Smooth muscle cell (in vitro differentiated cells): ENCODE measurements at regions not wholly inside any gene's neighbourhood (a gene's known extent, or its start where the extent isn't known, plus 50 kb on each side); places are given as distances from the start of the nearest gene placed in this dataset.
A peak's percentile ranks its signal among the peaks of the same experiment; 100 is the strongest.

Experiments
- DNase-seq: peaks from one replicate; lab custom pipeline; 2025; ENCODE audit not compliant: unreplicated experiment; lab: John Stamatoyannopoulos, UW
- H2AFZ ChIP-seq: fragments of 200-600 bp; sonication (generic); 2 replicates; pipeline ENCODE4 v1.6.0; 2016; ENCODE audit warnings: antibody characterized with exemption, low read depth, mild to moderate bottlenecking
- H3F3A ChIP-seq: fragments of 200-600 bp; sonication (generic); 2 replicates; pipeline ENCODE4 v1.6.0; 2017; ENCODE audit warnings: antibody characterized with exemption, low read depth
- H3K27ac ChIP-seq: fragments of 200-600 bp; sonication (generic); 2 replicates; pipeline ENCODE4 v1.5.1; 2016; ENCODE audit warnings: low read depth, mild to moderate bottlenecking
- H3K27me3 ChIP-seq: fragments of 200-600 bp; sonication (generic); 2 replicates; pipeline ENCODE4 v1.6.1; 2016; ENCODE audit warnings: low read depth, mild to moderate bottlenecking
- H3K36me3 ChIP-seq: fragments of 200-600 bp; sonication (generic); 2 replicates; pipeline ENCODE4 v1.5.1; 2016; ENCODE audit warnings: low read depth
- H3K4me1 ChIP-seq: fragments of 200-600 bp; sonication (generic); 2 replicates; pipeline ENCODE4 v1.5.1; 2016; ENCODE audit warnings: low read depth
- H3K4me2 ChIP-seq: fragments of 200-600 bp; sonication (generic); 2 replicates; pipeline ENCODE4 v1.6.0; 2016; ENCODE audit warnings: mild to moderate bottlenecking
- H3K4me3 ChIP-seq: fragments of 200-600 bp; sonication (generic); 2 replicates; pipeline ENCODE4 v1.5.1; 2016; ENCODE audit warnings: mild to moderate bottlenecking
- H3K79me2 ChIP-seq: fragments of 200-600 bp; sonication (generic); 2 replicates; pipeline ENCODE4 v1.6.0; 2016; ENCODE audit warnings: low read depth, mild to moderate bottlenecking
- H3K9ac ChIP-seq: fragments of 200-600 bp; sonication (generic); 2 replicates; pipeline ENCODE4 v1.6.0; 2016; ENCODE audit warnings: low read depth
- H3K9me3 ChIP-seq: fragments of 200-600 bp; sonication (generic); replicated peaks from 2 replicates; pipeline ENCODE4 v1.5.1; 2016; ENCODE audit warnings: low read depth
- H4K20me1 ChIP-seq: fragments of 200-600 bp; sonication (generic); 2 replicates; pipeline ENCODE4 v1.6.0; 2016; ENCODE audit warnings: low read depth
- WGBS: methylation state at CpG from one replicate; pipeline ENCODE4 v1.1.7; 2016; ENCODE audit warnings: low lambda C conversion rate; 5-methylcytosine and 5-hydroxymethylcytosine counted together
- TF ChIP-seq, protein P1 (sequence below): fragments of 200-600 bp; sonication (generic); IDR thresholded peaks from 2 replicates; pipeline ENCODE4 v1.5.1; 2017; ENCODE audit warnings: borderline replicate concordance, mild to moderate bottlenecking, antibody characterized with exemption; ENCODE audit not compliant: insufficient read depth, poor library complexity, severe bottlenecking

DNA sequence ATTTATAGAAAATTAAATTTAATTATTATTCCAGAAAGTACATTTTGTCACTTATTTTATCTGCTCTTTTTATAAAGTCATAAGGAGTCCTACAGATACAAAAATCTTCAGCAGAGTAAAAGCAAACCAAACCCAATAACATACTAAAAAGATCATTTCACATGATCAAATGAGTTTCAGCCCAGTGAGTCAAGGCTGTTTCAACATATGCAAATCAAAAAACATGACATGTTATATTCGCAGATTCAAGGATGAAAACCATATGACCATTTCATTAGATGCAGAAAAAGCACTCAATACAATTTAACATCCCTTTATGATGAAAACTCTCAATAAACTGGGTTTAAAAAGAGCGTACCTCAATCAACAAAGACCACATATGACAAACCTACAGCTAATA lies 214.3 kb downstream of the FAT4 start:
- Histone ChIP-seq H3K27me3 (no peaks in the 10 kb centered on the region), H3K9me3 (peaks cover 4% of the 10 kb centered on the region), H3K4me1 (no peaks in the 10 kb centered on the region), H3K27ac (no peak overlapping the region), H4K20me1 (no peaks in the 10 kb centered on the region), H3K36me3 (no peaks in the 10 kb centered on the region), H3K79me2 (no peaks in the 10 kb centered on the region), H3K4me3 (no peak overlapping the region), H3K9ac (no peak overlapping the region), H2AFZ (peak overlapping the region; percentile 37), H3K4me2 (no peak overlapping the region), H3F3A (no peaks in the 10 kb centered on the region)
- TF ChIP-seq, protein P1, sequence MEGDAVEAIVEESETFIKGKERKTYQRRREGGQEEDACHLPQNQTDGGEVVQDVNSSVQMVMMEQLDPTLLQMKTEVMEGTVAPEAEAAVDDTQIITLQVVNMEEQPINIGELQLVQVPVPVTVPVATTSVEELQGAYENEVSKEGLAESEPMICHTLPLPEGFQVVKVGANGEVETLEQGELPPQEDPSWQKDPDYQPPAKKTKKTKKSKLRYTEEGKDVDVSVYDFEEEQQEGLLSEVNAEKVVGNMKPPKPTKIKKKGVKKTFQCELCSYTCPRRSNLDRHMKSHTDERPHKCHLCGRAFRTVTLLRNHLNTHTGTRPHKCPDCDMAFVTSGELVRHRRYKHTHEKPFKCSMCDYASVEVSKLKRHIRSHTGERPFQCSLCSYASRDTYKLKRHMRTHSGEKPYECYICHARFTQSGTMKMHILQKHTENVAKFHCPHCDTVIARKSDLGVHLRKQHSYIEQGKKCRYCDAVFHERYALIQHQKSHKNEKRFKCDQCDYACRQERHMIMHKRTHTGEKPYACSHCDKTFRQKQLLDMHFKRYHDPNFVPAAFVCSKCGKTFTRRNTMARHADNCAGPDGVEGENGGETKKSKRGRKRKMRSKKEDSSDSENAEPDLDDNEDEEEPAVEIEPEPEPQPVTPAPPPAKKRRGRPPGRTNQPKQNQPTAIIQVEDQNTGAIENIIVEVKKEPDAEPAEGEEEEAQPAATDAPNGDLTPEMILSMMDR, result no peak
- DNase-seq, result no peak
- WGBS, result 93% methylated on average over 2 of the region's 2 CpGs

DNA sequence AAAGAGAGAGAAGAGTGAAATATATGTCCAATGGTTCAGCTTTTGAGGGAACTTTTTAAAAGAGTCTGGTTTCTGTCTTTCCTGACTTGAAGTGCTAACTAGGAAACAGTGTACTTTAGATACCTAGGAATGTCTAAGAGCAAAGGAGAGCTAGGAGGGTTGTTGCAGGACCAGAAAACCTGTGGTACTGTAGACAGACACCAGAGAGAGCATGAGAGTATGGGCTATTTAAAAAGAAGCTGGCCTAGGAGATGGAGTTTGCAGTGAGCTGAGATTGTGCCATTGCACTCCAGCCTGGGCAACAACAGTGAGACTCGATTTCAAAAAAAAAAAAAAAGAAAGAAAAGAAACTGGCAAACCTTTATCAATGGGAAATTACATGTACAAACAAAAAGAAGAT lies 223.9 kb downstream of the FAT4 start:
- H3K4me1 ChIP-seq, result no peaks in the 10 kb centered on the region
- no peak overlapping the region for H3K27ac ChIP-seq
- H4K20me1 ChIP-seq, result no peaks in the 10 kb centered on the region
- DNase-seq, result no peak
- no peaks in the 10 kb centered on the region for H3K9me3 ChIP-seq
- no peaks in the 10 kb centered on the region for H3K79me2 ChIP-seq
- H3K36me3 ChIP-seq, result no peaks in the 10 kb centered on the region
- H2AFZ ChIP-seq, result peak overlapping the region; percentile 63
- no peak overlapping the region for H3K4me3 ChIP-seq
- TF ChIP-seq, protein P1, result no peak
- no peak overlapping the region for H3K9ac ChIP-seq
- H3K27me3 ChIP-seq, result no peaks in the 10 kb centered on the region
- 92% methylated on average over 1 of the region's 1 CpG for WGBS
- H3K4me2 ChIP-seq, result no peak overlapping the region
- no peaks in the 10 kb centered on the region for H3F3A ChIP-seq

DNA sequence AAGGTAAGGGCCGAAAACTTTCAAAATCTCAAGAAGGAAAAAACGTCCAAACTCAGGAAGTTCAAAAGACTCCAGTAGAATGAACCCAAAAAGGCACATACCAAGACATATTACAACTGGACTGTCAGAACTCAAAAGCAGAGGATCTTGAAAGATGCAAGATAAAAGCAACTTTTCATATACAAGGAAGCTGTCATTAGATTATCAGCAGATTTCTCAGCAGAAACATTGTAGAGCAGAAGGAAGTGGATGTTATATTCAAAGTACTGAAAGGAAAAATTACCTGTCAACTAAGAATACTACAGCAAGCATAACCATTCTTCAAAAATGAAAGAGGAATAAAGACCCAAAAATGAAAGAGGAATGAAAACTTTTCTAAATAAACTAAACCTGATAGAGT lies 224.9 kb downstream of the FAT4 start:
- Histone ChIP-seq H4K20me1 (no peaks in the 10 kb centered on the region), H3K4me1 (no peaks in the 10 kb centered on the region), H3K27me3 (no peaks in the 10 kb centered on the region), H3K9ac (no peak overlapping the region), H3K4me3 (no peak overlapping the region), H3K36me3 (no peaks in the 10 kb centered on the region), H3K9me3 (no peaks in the 10 kb centered on the region), H3K4me2 (no peak overlapping the region), H3F3A (no peaks in the 10 kb centered on the region), H3K79me2 (no peaks in the 10 kb centered on the region), H2AFZ (no peak overlapping the region), H3K27ac (no peak overlapping the region)
- 91% methylated on average over 2 of the region's 2 CpGs for WGBS
- TF ChIP-seq, protein P1, result no peak
- no peak for DNase-seq

DNA sequence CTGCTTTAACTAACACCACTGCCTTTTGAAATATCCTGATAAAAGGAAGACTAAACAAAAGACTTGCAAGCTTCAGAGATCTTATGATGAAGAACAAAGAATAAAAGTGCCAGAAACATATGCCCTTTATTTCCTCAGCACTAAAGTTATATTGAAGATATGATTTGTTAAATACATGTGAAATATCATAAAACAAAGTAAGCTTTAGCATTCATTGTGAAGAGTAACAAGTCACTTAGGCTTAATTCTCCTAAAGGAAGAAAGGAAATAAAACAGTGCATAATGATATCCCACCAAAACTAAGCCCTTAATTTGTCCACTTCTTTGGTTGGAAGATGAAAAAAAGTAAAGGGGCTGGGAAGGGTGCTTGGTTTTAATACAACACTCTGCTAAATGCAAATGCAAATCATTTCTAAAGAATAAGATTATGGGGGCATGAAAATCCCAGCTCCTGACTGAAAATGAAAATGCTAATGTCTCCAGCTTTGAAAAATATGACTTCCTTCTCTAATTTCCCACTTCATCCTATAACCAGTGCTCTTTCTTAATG lies 227.2 kb downstream of the FAT4 start:
- no peaks in the 10 kb centered on the region for H3K27me3 ChIP-seq
- DNase-seq, result no peak
- peak overlapping the region; percentile 15 for H2AFZ ChIP-seq

More for the DNA sequence above, 227.2 kb downstream of the FAT4 start:
- Histone ChIP-seq H3K79me2 (no peaks in the 10 kb centered on the region), H3K4me3 (no peak overlapping the region), H3K27ac (no peak overlapping the region), H4K20me1 (no peaks in the 10 kb centered on the region), H3K9me3 (no peaks in the 10 kb centered on the region), H3K9ac (no peak overlapping the region), H3K36me3 (no peaks in the 10 kb centered on the region), H3K4me1 (no peaks in the 10 kb centered on the region), H3K4me2 (no peak overlapping the region), H3F3A (no peaks in the 10 kb centered on the region)
- TF ChIP-seq, protein P1, result no peak
